Endodermal cell (in vitro differentiated cells): ENCODE measurements at regions not wholly inside any gene's neighbourhood (a gene's known extent, or its start where the extent isn't known, plus 50 kb on each side); places are given as distances from the start of the nearest gene placed in this dataset.
A peak's percentile ranks its signal among the peaks of the same experiment; 100 is the strongest.

Source experiments
- DNase-seq: peaks from one replicate; pipeline ENCODE4 v3.0.0-alpha.2; 2017
- H3K27ac ChIP-seq: 2 replicates; pipeline ENCODE4 v1.5.1; 2013; ENCODE audit warnings: mild to moderate bottlenecking, low read depth, low read length, moderate library complexity
- H3K27me3 ChIP-seq: 2 replicates; pipeline ENCODE4 v1.6.1; 2013; ENCODE audit warnings: mild to moderate bottlenecking, low read length, moderate library complexity; ENCODE audit not compliant: insufficient read depth, control insufficient read depth, poor library complexity, severe bottlenecking
- H3K36me3 ChIP-seq: 2 replicates; pipeline ENCODE4 v1.7.0; 2013; ENCODE audit warnings: mild to moderate bottlenecking, low read length, moderate library complexity; ENCODE audit not compliant: control insufficient read depth, insufficient read depth
- H3K4me1 ChIP-seq: one replicate; pipeline ENCODE4 v1.7.0; 2013; ENCODE audit warnings: low read length; ENCODE audit not compliant: control insufficient read depth, insufficient read depth
- H3K4me3 ChIP-seq: 2 replicates; pipeline ENCODE4 v1.5.1; 2013; ENCODE audit warnings: mild to moderate bottlenecking, low read length, moderate library complexity
- H3K9ac ChIP-seq: 2 replicates; pipeline ENCODE4 v1.6.1; 2013; ENCODE audit warnings: mild to moderate bottlenecking, low read length, moderate library complexity; ENCODE audit not compliant: poor library complexity, severe bottlenecking; ENCODE audit errors: extremely low read depth
- H3K9me3 ChIP-seq: 2 replicates; pipeline ENCODE4 v1.6.1; 2013; ENCODE audit warnings: mild to moderate bottlenecking, low read length, moderate library complexity; ENCODE audit not compliant: control insufficient read depth
- H3K27ac Mint-ChIP-seq: 2 replicates; pipeline ENCODE4 v1.8.0; 2020; ENCODE audit warnings: mixed read lengths
- H3K27me3 Mint-ChIP-seq: 2 replicates; pipeline ENCODE4 v1.8.0; 2021; ENCODE audit warnings: mild to moderate bottlenecking, mixed read lengths; ENCODE audit not compliant: insufficient read depth
- H3K36me3 Mint-ChIP-seq: 2 replicates; pipeline ENCODE4 v1.8.0; 2020; ENCODE audit warnings: low read depth, mixed read lengths
- H3K4me1 Mint-ChIP-seq: 2 replicates; pipeline ENCODE4 v1.8.0; 2020; ENCODE audit warnings: mixed read lengths
- H3K4me3 Mint-ChIP-seq: 2 replicates; pipeline ENCODE4 v1.8.0; 2020; ENCODE audit warnings: mild to moderate bottlenecking, moderate library complexity, mixed read lengths
- H3K9me3 Mint-ChIP-seq: 2 replicates; pipeline ENCODE4 v1.8.0; 2020; ENCODE audit warnings: mild to moderate bottlenecking, mixed read lengths
- CTCF ChIP-seq: fragments of 200-600 bp; sonication (generic); conservative IDR thresholded peaks from 2 replicates; pipeline ENCODE4 v1.5.0; 2021; ENCODE audit warnings: antibody characterized with exemption, mild to moderate bottlenecking
- WGBS, 2 experiments: methylation state at CpG; one replicate each; pipeline versions ENCODE4 v1.1.5 to v1.1.7; 2013; ENCODE audit warnings: missing lambda C conversion rate in 2 of 2, mixed read lengths in 1 of 2; ENCODE audit not compliant: insufficient coverage in 1 of 2, insufficient read length in 1 of 2; 5-methylcytosine and 5-hydroxymethylcytosine counted together

- peaks cover 5% of the 10 kb centered on the region for H3K4me1 ChIP-seq
- peaks cover 13% of the 10 kb centered on the region for H3K9me3 ChIP-seq
- Mint-ChIP-seq H3K36me3 (no peaks in the 10 kb centered on the region), H3K4me3 (no peak overlapping the region), H3K27ac (no peak overlapping the region), H3K9me3 (peaks cover 6% of the 10 kb centered on the region), H3K27me3 (no peaks in the 10 kb centered on the region), H3K4me1 (peaks cover 6% of the 10 kb centered on the region)
- H3K27ac ChIP-seq: no peak overlapping the region
- no peak for DNase-seq
- no peaks in the 10 kb centered on the region for H3K27me3 ChIP-seq
- no peaks in the 10 kb centered on the region for H3K36me3 ChIP-seq
- no peak overlapping the region for H3K9ac ChIP-seq
- no peak for TF ChIP-seq CTCF
- WGBS, 2 experiments: 94 to 98% methylated on average over 3 to 4 of the region's 5 CpGs
- no peak overlapping the region for H3K4me3 ChIP-seq
These were observed 489.6 kb upstream of the RASGRP1 start for GRCh38 chr15:39054128-39054732.

GRCh38 chr15:39056357-39056756, 491.7 kb upstream of the RASGRP1 start:
- Mint-ChIP-seq H3K4me3 (no peak overlapping the region), H3K27me3 (no peaks in the 10 kb centered on the region), H3K36me3 (no peaks in the 10 kb centered on the region), H3K9me3 (no peaks in the 10 kb centered on the region), H3K27ac (no peak overlapping the region), H3K4me1 (peaks cover 6% of the 10 kb centered on the region)
- Histone ChIP-seq H3K27ac (no peak overlapping the region), H3K27me3 (no peaks in the 10 kb centered on the region), H3K9ac (no peak overlapping the region), H3K4me3 (peak overlapping the region; percentile 46), H3K9me3 (no peaks in the 10 kb centered on the region), H3K36me3 (no peaks in the 10 kb centered on the region), H3K4me1 (peaks cover 5% of the 10 kb centered on the region)
- DNase-seq: no peak
- 100% methylated on average over 1 of the region's 1 CpG for WGBS, 2 experiments
- TF ChIP-seq CTCF: no peak

GRCh38 chr15:39058351-39059131, 493.9 kb upstream of the RASGRP1 start:
- Mint-ChIP-seq H3K4me3 (no peak overlapping the region), H3K27me3 (peaks cover 1% of the 10 kb centered on the region), H3K36me3 (no peaks in the 10 kb centered on the region), H3K9me3 (peaks cover 14% of the 10 kb centered on the region), H3K4me1 (peaks cover 11% of the 10 kb centered on the region), H3K27ac (no peak overlapping the region)
- 90 to 100% methylated on average over 4 of the region's 6 CpGs for WGBS, 2 experiments
- TF ChIP-seq CTCF: no peak
- H3K36me3 ChIP-seq: no peaks in the 10 kb centered on the region
- H3K9me3 ChIP-seq: peaks cover 6% of the 10 kb centered on the region
- no peaks in the 10 kb centered on the region for H3K27me3 ChIP-seq
- H3K9ac ChIP-seq: no peak overlapping the region
- H3K27ac ChIP-seq: no peak overlapping the region
- H3K4me1 ChIP-seq: peaks cover 5% of the 10 kb centered on the region
- DNase-seq: no peak
- no peak overlapping the region for H3K4me3 ChIP-seq
